ENCODE measurements at regions not wholly inside any gene's neighbourhood (a gene's known extent, or its start where the extent isn't known, plus 50 kb on each side); places are given as distances from the start of the nearest gene placed in this dataset.
"Not testable (repeated sequence)": the region's sequence is repeated elsewhere in the genome, so short reads cannot be mapped to it uniquely, and the experiment has no call there.

DNA sequence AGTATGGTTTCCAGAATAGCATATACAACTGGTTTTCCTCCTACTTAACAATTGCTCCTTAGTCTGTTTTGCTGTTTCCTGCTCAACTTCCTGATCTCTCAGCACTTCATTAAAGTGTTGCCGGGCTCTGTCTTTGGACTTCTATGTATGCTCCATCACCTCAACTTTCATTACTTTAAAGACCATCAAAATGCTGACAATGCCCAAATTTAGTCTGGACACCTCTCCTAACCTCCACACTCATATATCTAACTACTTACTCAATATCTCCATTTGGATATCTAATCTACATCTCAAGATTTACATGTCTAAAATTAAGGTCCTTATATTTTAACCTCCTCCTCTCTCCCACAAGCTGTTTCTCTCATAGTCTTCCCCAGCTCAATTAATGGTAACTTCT, 54.4 kb upstream of the LGR5 start:
- no peaks in the 10 kb centered on the region for H3K36me3 Mint-ChIP-seq
- no peaks in the 10 kb centered on the region for H3K9me3 Mint-ChIP-seq
- no peaks in the 10 kb centered on the region for H3K4me1 Mint-ChIP-seq
- ATAC-seq (no peak), DNase-seq (ENCODE audit: low spot score in 2 of 2) (no peak)
- H3K27ac Mint-ChIP-seq: no peak overlapping the region
- H3K4me3 Mint-ChIP-seq: no peak overlapping the region

DNA sequence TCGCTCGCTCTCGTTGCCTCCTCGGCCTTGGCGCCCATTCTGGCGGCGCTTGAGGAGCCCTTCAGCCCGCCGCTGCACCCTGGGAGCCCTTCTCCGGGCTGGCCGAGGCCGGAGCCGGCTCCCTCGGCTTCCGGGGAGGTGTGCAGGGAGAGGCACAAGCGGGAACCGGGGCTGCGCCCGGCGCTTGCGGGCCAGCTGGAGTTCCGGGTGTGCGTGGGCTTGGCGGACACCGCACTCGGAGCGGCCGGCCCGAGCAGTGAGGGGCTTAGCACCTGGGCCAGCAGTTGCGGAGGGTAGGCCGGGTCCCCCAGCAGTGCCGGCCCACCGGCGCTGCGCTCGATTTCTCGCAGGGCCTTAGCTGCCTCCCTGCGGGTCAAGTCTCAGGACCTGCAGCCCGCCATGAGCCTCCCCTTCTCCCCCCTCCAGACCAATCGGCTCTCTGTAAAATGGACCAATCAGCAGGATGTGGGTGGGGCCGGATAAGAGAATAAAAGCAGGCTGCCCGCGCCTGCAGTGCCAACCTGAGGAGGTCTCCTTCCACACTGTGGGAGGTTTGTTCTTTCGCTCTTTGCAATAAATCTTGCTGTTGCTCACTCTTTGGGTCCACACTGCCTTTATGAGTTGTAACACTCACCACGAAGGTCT, 62.8 kb upstream of the LGR5 start:
- not testable (repeated sequence) for ATAC-seq; H3K4me3 Mint-ChIP-seq; H3K36me3 Mint-ChIP-seq; H3K27ac Mint-ChIP-seq; H3K4me1 Mint-ChIP-seq; DNase-seq (ENCODE audit: low spot score in 2 of 2); H3K9me3 Mint-ChIP-seq

DNA sequence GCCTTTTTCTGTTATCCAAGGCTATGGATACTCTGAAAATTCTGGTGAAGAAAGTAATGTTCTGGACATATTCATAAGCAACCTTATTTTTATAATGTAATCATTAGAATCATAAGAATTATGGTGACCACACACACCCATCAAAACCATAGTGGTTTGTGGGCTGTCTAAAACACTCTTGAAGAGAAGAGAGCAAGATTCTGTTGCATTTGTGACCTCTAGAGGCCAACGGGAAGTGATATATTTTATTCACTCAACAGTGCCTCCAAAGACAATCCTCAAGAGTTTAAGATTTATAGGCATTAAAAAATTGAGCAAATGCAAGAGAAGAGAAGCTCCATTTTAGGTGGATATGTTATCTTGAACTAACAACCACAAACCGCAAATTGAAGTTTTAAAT, 68.5 kb upstream of the LGR5 start:
- no peaks in the 10 kb centered on the region for H3K4me1 Mint-ChIP-seq
- H3K36me3 Mint-ChIP-seq: no peaks in the 10 kb centered on the region
- ATAC-seq (no peak), DNase-seq (ENCODE audit: low spot score in 2 of 2) (no peak)
- H3K4me3 Mint-ChIP-seq: no peak overlapping the region
- H3K9me3 Mint-ChIP-seq: no peaks in the 10 kb centered on the region
- no peak overlapping the region for H3K27ac Mint-ChIP-seq

DNA sequence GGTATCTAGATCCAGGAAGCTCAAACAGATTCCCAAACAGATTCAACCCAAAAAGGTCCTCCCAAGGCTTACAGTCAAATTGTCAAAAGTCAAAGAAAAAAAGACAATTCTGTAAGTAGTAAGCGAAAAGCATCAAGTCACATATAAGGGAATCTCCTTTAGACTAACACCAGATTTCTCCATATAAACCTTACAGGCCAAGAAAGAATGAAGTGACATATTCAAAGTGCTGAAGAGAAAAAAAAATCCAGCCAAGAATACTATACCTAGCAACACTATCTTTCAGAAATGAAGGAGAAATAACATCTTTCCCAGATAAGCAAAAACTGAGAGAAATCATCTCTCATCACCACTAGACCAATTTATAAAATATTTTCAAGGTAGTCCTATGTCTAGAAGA, 79.6 kb upstream of the LGR5 start:
- H3K36me3 Mint-ChIP-seq: no peaks in the 10 kb centered on the region
- DNase-seq (ENCODE audit: low spot score in 2 of 2) (no peak), ATAC-seq (no peak)
- H3K27ac Mint-ChIP-seq: no peak overlapping the region
- H3K4me3 Mint-ChIP-seq: no peak overlapping the region
- H3K4me1 Mint-ChIP-seq: no peaks in the 10 kb centered on the region
- H3K9me3 Mint-ChIP-seq: peaks cover 14% of the 10 kb centered on the region

DNA sequence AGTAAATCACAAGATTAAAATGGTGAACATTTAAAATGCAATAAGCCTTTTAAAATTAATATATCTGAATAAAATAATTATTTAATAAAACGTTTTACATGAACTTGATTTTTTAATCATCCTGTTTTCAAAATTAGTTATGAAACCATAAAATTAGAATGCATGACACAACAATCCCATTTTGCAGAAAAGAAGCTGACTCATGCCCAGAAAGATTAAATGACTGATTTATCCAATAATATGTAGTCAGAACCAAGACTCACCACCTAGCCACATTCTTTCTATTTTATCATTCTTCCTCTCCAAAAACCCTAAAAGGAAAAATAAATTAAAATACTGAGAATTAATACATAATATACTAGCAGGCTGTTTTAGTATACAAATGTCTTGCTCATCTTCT, 83.0 kb upstream of the LGR5 start:
- ATAC-seq (no peak), DNase-seq (ENCODE audit: low spot score in 2 of 2) (no peak)
- H3K9me3 Mint-ChIP-seq: peaks cover 15% of the 10 kb centered on the region
- H3K27ac Mint-ChIP-seq: no peak overlapping the region
- H3K36me3 Mint-ChIP-seq: no peaks in the 10 kb centered on the region
- H3K4me1 Mint-ChIP-seq: no peaks in the 10 kb centered on the region
- H3K4me3 Mint-ChIP-seq: no peak overlapping the region

DNA sequence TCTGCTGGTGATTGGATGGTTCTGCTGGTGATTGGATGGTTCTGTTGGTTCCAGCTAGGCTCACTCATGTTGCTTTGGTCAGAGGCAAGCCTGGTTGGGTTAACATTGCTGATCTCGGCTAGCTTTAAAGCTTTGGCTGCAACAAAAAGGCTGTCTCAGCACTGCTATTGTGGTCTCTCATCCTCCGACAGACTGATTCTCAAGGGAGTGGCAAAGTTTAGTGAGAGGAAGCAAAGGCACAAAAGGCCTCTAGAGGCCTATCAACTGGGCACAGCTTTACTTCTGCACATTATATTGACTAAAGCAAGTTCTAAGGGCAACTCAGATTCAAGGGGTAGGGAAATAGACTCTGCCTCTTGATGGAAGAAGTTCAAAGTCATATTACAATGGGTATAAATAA, 84.7 kb upstream of the LGR5 start:
- Mint-ChIP-seq H3K9me3 (peaks cover 12% of the 10 kb centered on the region), H3K4me1 (no peaks in the 10 kb centered on the region), H3K27ac (no peak overlapping the region), H3K36me3 (no peaks in the 10 kb centered on the region), H3K4me3 (no peak overlapping the region)
- DNase-seq (ENCODE audit: low spot score in 2 of 2) (no peak), ATAC-seq (no peak)

DNA sequence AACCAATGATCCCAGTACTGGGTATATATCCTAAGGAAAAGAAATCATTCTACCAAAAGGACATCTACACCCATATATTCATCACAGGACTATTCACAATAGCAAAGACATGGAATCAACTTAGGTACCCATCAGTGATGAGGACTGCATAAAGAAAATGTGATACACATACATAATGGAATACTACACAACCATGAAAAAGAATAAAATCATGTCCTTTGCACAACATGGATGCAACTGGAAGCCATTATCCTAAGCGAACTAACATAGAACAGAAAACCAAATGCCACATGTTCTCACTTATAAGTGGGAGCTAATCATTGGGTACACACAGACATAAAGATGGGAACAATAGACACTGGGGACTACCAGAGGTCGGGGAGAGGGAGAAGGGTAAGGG, 86.0 kb upstream of the LGR5 start:
- H3K9me3 Mint-ChIP-seq: peaks cover 9% of the 10 kb centered on the region
- no peaks in the 10 kb centered on the region for H3K4me1 Mint-ChIP-seq
- H3K4me3 Mint-ChIP-seq: no peak overlapping the region
- DNase-seq (ENCODE audit: low spot score in 2 of 2) (no peak), ATAC-seq (no peak)
- H3K27ac Mint-ChIP-seq: no peak overlapping the region
- no peaks in the 10 kb centered on the region for H3K36me3 Mint-ChIP-seq

DNA sequence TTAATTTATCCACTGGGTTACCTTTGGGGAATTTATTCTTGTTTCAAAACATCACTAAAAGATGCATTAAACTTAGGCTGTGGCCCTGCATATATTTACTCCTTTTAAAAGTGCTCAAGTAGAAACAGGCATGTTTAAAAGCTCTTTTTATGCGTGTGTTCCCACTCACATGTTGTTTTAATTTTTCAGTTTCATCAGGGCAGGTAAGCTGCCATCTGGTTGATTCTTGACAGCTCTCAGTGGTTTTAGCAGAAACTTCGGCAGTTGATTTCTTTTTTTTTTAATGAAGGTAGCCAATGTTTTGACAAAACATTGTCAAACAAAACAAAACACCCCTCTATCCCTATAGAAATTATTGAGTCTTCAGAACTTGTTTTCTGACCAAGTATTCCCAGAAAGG, 89.6 kb upstream of the LGR5 start:
- H3K4me3 Mint-ChIP-seq: no peak overlapping the region
- H3K27ac Mint-ChIP-seq: no peak overlapping the region
- ATAC-seq: no peak
- H3K9me3 Mint-ChIP-seq: peaks cover 7% of the 10 kb centered on the region
- H3K36me3 Mint-ChIP-seq: no peaks in the 10 kb centered on the region
- H3K4me1 Mint-ChIP-seq: no peaks in the 10 kb centered on the region
- DNase-seq (ENCODE audit: low spot score in 2 of 2): no peak

DNA sequence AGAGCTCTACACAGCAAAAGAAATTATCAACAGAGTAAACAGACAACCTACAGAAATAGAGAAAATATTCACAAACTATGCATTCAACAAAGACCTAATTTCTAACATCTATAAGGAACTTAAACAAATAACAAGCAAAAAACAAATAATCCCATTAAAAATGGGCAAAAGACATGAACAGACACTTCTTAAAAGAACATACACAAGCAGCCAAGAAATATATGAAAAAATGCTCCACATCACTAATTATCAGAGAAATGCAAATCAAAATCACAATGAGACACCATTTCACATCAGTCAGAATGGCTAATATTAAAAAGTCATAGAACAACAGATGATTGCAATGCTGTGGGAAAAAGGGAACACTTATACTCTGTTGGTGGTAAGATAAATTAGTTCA, 100.7 kb upstream of the LGR5 start:
- H3K36me3 Mint-ChIP-seq: no peaks in the 10 kb centered on the region
- no peaks in the 10 kb centered on the region for H3K4me1 Mint-ChIP-seq
- no peak for ATAC-seq
- H3K4me3 Mint-ChIP-seq: no peak overlapping the region
- no peak overlapping the region for H3K27ac Mint-ChIP-seq
- H3K9me3 Mint-ChIP-seq: no peaks in the 10 kb centered on the region
- no peak for DNase-seq (ENCODE audit: low spot score in 2 of 2)

DNA sequence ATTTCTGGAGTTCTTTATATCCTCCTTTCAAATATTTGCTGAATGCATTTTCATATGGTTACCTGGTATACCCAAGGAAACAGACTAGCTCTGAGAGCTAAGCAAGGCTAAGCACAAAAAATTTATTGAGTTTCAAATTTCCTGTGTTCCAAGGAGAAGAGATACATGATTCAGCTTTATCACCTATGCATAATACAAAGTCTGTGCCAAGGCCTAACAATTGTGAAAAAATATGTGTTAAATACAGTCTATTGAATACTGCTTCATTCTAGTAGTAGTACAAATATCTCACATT, 103.7 kb upstream of the LGR5 start:
- ATAC-seq (no peak), DNase-seq (ENCODE audit: low spot score in 2 of 2) (no peak)
- Mint-ChIP-seq H3K4me3 (no peak overlapping the region), H3K36me3 (no peaks in the 10 kb centered on the region), H3K9me3 (no peaks in the 10 kb centered on the region), H3K27ac (no peak overlapping the region), H3K4me1 (no peaks in the 10 kb centered on the region)

DNA sequence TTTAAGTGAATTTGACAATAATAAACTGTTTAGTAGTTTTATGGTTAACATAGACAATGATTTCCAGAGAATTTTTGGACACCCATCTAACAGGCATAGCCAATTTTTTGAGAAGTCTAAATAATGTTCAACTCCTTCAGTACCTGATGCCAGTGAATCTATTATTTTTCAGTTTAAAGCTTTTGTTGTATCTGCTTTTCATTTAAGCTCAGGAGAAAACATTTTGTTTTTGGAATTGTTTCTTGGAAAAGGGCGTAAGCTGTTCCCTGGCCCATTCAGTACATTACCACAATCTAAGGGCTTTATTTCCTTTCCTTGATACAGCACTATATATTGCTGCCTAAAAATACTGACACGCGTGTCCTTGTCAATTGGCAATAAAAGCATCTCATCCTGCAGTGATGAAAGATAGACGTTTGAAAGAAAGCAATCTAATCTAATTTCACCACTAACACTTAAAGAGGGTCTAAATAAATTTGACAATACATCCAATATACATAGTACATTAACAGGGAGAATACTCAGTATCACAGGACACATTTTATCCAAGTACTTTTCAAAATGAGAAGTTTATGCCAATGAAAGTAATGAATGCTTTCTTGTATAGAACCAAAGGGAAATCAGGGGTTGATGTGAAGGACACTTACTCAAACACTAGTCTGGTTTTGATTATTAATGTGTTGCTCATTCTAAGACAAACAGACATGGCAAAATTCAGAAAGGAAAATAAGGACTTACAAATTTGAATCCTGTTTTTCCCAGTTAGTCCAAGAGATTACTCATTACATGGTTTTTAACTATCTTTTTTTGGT, 104.2 kb upstream of the LGR5 start:
- Mint-ChIP-seq H3K4me1 (no peaks in the 10 kb centered on the region), H3K4me3 (no peak overlapping the region), H3K36me3 (no peaks in the 10 kb centered on the region), H3K27ac (no peak overlapping the region), H3K9me3 (no peaks in the 10 kb centered on the region)
- DNase-seq (ENCODE audit: low spot score in 2 of 2) (no peak), ATAC-seq (no peak)

DNA sequence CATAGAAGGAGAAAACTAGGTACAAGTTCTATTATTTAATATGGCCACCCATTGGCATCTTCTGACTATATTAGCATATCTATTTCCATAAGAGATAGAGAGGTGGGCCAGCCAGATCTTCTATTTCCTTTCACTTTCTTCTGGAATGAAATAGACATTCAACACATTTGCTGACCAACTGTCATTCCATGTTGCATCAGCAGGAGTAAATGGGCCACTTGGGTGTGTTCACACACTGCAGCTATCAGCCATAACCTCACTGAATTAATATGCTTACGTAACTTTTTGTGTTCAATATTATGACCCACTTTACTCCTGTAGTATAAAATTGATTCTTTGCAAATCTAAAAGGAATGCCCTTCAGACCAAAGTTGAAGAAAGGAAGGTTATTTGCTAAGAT, 106.2 kb upstream of the LGR5 start:
- ATAC-seq (no peak), DNase-seq (ENCODE audit: low spot score in 2 of 2) (no peak)
- no peaks in the 10 kb centered on the region for H3K36me3 Mint-ChIP-seq
- H3K4me3 Mint-ChIP-seq: no peak overlapping the region
- H3K4me1 Mint-ChIP-seq: no peaks in the 10 kb centered on the region
- H3K27ac Mint-ChIP-seq: no peak overlapping the region
- H3K9me3 Mint-ChIP-seq: peaks cover 10% of the 10 kb centered on the region

DNA sequence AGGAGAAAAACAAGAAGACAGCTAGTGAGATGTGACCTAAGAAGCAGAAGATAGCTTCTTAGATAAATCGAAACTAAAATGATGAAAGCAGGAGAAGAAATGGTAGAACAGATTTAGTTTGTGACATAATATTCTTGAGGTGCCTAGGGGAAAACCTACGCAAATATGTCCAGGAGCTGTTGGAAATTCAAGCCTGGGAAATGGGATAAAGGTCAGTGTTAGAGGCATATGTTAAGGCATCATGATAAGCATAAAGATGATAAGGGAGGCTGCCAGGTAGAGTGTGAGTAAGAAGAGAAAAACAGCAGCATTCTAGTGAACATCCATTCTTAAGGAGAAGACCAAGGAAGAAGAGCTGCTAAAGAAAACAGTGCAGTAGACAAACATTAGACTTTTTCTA, 109.6 kb upstream of the LGR5 start:
- ATAC-seq (no peak), DNase-seq (ENCODE audit: low spot score in 2 of 2) (no peak)
- Mint-ChIP-seq H3K27ac (no peak overlapping the region), H3K4me1 (no peaks in the 10 kb centered on the region), H3K4me3 (no peak overlapping the region), H3K9me3 (peaks cover 12% of the 10 kb centered on the region), H3K36me3 (no peaks in the 10 kb centered on the region)

DNA sequence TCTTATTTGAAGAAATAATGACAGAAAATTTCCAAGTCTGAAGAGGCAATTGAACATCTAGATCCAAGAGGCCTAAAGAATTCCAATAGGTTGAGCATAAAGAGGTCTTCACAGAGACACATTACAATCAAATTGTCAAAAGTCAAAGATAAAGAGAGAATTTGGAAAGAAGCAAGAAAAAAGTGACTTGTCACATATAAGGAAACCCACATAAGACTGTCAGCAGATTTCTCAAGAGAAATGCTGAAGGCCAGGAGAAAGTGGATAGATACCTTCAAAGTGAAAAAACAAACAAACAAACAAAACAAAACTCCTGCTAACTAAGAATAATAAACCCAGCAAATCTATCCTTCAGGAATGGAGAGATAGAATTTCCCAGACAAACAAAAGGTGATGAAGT, 118.1 kb upstream of the LGR5 start:
- Mint-ChIP-seq H3K4me3 (no peak overlapping the region), H3K36me3 (no peaks in the 10 kb centered on the region), H3K27ac (no peak overlapping the region), H3K9me3 (peaks cover 16% of the 10 kb centered on the region), H3K4me1 (no peaks in the 10 kb centered on the region)
- DNase-seq (ENCODE audit: low spot score in 2 of 2) (no peak), ATAC-seq (no peak)

DNA sequence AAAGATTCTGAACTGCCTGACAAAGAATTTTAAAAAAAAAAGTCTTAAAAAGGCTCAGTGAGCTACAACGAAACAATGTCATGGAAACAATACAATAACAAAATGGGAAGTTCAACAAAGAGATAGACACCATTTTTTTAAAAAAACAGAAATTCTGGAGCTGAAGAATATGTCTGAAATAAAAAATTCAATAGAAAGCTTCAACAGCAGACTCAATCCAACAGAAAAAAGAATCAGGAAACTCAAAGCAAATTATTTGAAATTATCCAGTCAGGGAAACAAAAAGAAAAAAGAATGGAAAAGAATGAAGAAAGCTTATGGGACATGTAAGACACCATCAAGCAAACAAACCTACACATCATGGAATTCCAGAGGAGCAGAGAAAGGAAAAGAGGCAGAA, 118.5 kb upstream of the LGR5 start:
- H3K9me3 Mint-ChIP-seq: peaks cover 16% of the 10 kb centered on the region
- ATAC-seq (no peak), DNase-seq (ENCODE audit: low spot score in 2 of 2) (no peak)
- H3K36me3 Mint-ChIP-seq: no peaks in the 10 kb centered on the region
- H3K27ac Mint-ChIP-seq: no peak overlapping the region
- H3K4me3 Mint-ChIP-seq: no peak overlapping the region
- H3K4me1 Mint-ChIP-seq: no peaks in the 10 kb centered on the region

DNA sequence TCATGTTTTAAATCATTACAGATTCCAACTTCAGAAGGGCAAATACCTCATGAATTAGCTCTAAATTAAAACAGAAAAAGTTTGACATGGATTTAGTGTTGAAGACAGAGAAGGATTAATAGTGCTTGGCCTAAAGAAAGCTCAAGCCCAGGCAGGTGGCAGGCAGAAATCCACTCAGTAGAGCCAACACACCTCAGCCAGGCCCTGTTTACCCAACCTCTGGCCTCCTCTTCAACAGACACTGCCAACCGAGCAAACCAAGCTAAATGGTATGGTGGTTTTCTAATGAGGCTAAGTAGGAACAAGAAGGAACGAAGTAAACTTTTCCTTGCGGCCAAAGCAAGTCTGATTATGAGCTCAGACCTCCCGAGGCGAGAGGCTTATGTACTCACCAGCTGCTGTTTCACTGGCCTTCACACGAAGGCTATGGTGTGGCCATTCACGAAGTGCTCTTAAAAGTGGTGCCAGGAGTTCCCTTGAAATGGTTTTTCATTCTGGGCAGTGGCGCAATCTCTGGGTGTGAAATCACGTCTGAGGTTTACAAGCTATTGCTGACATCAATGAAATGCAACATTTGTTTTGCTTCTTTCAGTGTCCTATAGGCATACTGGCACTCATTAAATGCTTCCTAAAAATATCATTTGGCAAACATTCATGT, 124.1 kb upstream of the LGR5 start:
- H3K36me3 Mint-ChIP-seq: no peaks in the 10 kb centered on the region
- ATAC-seq: no peak
- no peak for DNase-seq (ENCODE audit: low spot score in 2 of 2)
- H3K9me3 Mint-ChIP-seq: peaks cover 4% of the 10 kb centered on the region
- no peak overlapping the region for H3K27ac Mint-ChIP-seq
- H3K4me3 Mint-ChIP-seq: no peak overlapping the region
- H3K4me1 Mint-ChIP-seq: no peaks in the 10 kb centered on the region

Data from stimulated activated effector memory CD8-positive, alpha-beta T cell treated with anti-CD3 and anti-CD28 coated beads, Interleukin-12 subunit alpha, Interleukin-12 subunit beta, amount 100 ng/mL, for 72 hours (primary cell).